GM18951 (cell line): ENCODE measurements at regions not wholly inside any gene's neighbourhood (a gene's known extent, or its start where the extent isn't known, plus 50 kb on each side); places are given as distances from the start of the nearest gene placed in this dataset.

Source experiments
- POLR2A ChIP-seq: IDR thresholded peaks from 4 replicates; pipeline ENCODE4 v1.6.1; 2011; ENCODE audit warnings: mild to moderate bottlenecking; ENCODE audit not compliant: insufficient read length, insufficient read depth; ENCODE audit errors: extremely low read depth
- in situ Hi-C: fragments of 300-500 bp; cut with MboI; formaldehyde crosslinking; loops from one replicate; pipeline ENCODE4 v1.12.0; 2022; ENCODE audit warnings: low sequenced_read_pairs, mixed read lengths, inconsistent platforms; ENCODE audit not compliant: unreplicated experiment

DNA sequence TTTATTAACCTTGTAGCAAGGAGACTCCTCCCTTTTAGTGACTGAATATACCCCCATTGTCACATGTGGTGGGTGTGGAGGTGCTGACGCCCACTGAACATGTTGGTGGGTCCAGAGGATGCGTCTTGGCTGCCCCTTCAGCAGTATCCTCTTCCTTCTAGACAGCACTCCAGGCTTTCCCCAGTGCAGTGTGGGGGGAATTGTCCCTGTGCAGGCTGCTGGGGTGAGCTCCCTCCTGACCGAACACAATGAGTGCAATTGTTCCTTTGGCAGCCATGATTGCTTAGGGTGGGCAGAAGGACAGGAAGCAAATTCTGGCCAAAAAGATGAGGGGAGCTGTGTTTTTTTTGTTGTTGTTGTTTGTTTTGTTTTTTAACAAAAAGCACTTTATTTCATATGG, 209.3 kb upstream of the PDE10A start:
- in situ Hi-C loops: no loop called here
- no peak for TF ChIP-seq POLR2A

DNA sequence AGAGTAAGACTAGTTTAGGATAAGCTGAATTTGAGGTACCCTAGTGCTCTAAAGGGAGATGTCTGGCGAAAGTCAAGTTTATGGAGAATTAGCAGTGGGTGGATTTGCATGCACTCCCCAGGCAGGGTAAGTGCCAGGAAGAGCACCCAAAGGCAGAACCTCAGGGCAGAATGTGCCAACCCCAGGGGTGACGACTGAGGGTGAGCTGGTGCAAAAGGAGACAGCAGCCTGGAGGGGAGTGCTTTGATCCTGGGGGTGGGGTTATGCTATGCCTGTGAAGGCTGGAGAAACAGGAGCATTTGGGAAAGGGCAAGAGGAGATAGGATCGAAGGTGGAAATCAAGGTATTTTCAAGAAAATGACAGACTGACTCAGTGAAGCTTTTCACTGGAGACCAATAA, 208.5 kb upstream of the PDE10A start:
- TF ChIP-seq POLR2A: no peak
- in situ Hi-C loops: no loop called here

DNA sequence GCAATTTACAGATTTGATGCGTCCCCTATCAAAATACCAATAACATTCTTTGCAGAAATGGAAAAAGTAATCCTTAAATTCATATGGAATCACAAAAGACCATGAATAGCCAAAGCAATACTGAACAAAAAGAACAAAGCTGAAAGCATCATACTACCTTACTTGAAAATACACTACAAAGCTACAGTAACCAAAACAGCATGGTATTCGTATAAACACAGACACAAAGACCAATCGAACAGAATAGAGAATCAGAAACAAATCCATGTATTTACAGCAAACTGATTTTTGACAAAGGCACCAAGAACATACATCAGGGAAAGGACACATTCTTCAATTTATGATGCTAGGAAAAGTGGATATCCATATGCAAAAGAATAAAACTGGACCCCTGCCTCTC, 206.5 kb upstream of the PDE10A start:
- in situ Hi-C loops: no loop called here
- TF ChIP-seq POLR2A: no peak

DNA sequence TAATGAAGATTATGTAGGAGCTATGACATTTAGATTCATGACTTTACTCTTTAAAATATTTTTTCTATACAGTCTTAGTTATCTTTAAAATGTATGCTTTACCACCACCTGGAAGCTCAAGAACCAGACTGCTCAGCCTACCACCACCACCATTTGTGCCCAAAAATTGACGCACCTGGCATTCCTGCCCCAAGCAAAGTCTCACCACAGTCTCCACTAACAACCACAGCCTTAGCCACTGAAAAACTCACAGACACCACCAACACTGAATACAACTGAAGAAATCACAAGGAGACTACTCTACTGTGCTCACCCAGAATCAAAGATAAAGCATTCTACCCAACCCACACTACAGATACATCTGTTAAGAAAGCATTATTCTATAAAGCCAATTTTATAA, 201.9 kb upstream of the PDE10A start:
- TF ChIP-seq POLR2A: no peak
- in situ Hi-C loops: no loop called here

DNA sequence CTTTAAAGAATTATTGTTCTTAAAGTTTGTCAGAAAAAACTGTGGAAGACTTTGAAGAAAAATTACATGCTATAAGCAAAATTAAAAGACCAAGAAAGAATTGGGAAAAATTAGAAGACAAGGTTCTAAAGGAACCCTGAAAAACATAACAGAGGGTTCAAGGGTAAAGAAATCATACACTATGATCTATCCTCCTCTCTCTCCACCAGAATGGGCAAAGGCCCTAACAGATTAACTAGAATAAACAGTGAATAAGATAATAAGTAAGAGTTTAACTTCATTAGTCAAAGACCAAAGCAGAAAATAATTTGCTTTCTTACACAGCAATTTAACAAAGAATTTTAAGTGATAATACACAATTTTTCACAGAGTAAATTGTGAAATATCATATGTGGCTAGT, 201.2 kb upstream of the PDE10A start:
- TF ChIP-seq POLR2A: no peak
- in situ Hi-C loops: no loop called here

DNA sequence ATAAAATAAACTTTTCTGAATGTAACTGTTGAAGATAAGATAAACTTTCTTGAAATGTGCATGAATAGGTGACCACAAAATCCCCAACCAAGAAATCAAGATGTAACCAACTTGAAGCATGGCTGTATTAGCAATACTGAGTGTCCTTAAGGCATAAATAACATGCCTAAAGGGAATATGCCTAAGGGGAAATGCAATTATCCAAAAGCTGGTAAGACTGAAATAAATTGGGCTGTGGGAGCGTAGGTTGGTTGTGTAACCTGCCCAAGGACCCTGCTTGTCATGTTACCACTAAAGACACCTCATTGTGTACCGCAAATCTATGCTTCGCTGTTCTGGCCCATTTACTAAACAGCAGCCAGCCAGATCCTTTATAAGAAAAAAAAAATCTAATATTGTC, 200.8 kb upstream of the PDE10A start:
- in situ Hi-C loops: no loop called here
- TF ChIP-seq POLR2A: no peak

DNA sequence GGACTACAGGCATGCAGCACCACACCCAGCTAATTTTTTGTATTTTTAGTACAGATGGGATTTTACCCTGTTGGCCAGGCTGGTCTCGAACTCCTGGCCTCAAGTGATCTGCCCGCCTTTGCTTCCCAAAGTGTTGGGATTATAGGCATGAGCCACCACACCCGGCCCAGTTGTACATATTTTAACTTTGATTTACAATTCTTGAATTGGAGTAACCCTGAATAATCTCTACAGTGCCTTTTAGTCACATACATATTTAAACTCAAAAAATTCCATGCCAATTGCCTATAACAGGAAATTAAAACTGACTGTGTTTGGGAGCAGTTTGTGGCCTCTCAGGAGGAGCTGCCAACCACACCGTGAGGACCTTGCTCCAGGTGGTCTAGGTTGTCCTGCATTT, 199.8 kb upstream of the PDE10A start:
- in situ Hi-C loops: no loop called here
- TF ChIP-seq POLR2A: no peak

DNA sequence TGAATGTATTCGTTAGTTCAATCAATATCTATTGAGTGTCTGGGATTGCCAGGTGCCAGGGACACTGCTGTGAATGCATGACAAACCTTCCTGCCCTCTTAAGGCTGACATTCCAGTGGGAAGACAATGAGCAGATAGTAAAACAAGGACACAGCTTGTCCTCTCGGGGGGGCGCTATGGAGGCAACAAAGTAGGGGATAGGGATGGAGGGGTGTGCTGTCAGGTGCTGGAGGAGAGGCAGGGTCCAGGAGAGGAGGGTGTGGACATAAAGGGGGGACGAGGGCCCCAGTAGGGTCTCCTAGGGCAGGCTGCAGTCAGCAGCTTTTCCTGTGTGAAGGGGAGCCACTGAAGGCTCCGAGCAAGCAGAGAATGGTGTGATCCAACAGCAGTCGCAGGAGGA, 198.2 kb upstream of the PDE10A start:
- no peak for TF ChIP-seq POLR2A
- in situ Hi-C loops: no loop called here

DNA sequence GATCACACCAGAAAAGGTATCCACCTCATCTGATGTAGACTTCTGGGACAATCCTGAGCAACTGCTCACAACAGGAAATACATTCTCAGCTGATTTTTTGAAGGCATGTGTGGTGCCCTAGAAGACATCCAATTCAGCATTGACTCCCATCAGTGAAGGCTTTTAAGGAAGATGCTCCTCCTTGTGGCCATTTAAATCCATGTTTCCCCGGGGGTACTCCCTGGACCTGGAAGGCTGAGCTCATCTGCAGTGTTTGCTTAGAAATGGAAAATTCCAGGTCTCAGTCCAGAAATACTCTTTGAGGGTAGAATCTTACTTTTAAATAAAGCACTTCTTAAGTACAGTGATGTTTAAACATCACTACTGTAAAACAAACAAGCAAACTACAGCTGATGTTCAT, 195.5 kb upstream of the PDE10A start:
- no peak for TF ChIP-seq POLR2A
- in situ Hi-C loops: loop anchor here (10.0 kb wide), 1 partner anchor 424 kb away; no protein-coding TSS in a partner anchor

DNA sequence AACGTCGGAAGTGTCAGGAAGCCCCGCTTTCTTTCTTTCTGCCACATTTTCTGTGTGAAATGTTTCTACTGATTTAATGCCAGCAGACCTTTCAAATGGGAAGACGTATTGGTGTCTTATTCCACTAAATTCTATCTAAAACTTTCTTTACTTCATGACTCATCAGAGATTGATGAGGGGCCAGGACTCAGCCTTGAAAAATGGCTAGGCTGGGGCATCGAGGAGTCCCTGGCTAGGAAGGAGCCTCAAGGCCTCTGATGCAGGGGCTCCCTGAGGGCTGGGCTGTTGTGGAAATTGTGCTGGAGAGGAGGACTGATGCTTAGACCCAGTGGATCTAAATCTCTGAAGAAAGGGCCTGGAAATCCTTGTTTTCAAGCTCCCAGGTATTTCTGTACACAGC, 192.8 kb upstream of the PDE10A start:
- in situ Hi-C loops: loop anchor here (10.0 kb wide), 1 partner anchor 421 kb away; no protein-coding TSS in a partner anchor
- TF ChIP-seq POLR2A: no peak

DNA sequence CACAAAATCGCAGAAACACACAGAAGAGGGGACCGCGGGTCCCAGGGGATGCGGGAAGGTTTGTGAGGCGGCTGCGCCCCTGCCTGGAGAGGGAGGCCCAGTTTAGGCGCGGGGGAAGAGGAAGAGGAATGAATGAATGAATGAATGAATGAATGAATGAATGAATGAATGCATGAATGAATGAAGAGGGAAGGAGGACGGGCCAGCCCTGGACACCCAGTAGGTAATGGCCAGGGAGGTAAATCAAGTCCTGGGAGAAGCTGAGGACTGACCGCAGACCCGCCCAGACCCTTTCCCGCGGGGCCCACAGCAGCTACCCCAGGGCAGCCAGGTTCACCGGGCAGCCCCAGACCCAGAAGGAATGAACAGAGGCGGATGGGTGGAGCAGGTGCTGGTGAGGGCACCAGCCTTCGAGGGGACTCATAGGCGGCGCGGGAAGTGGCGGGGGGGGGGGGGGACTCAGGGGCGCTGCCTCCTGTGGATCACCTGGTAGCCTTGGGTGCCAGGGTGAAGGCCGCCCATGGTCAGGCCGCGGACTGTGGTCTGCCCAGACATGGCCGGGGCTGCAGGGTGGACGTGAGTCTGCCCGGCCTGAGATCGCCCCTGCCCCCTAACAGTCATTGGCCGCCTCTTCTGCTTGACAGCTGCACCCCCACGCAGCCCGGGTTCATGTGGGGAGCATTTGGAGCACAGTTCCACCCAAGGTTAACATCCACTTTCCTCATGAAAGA, 192.0 kb upstream of the PDE10A start:
- in situ Hi-C loops: loop anchor here (10.0 kb wide), 1 partner anchor 420 kb away; no protein-coding TSS in a partner anchor
- TF ChIP-seq POLR2A: no peak

DNA sequence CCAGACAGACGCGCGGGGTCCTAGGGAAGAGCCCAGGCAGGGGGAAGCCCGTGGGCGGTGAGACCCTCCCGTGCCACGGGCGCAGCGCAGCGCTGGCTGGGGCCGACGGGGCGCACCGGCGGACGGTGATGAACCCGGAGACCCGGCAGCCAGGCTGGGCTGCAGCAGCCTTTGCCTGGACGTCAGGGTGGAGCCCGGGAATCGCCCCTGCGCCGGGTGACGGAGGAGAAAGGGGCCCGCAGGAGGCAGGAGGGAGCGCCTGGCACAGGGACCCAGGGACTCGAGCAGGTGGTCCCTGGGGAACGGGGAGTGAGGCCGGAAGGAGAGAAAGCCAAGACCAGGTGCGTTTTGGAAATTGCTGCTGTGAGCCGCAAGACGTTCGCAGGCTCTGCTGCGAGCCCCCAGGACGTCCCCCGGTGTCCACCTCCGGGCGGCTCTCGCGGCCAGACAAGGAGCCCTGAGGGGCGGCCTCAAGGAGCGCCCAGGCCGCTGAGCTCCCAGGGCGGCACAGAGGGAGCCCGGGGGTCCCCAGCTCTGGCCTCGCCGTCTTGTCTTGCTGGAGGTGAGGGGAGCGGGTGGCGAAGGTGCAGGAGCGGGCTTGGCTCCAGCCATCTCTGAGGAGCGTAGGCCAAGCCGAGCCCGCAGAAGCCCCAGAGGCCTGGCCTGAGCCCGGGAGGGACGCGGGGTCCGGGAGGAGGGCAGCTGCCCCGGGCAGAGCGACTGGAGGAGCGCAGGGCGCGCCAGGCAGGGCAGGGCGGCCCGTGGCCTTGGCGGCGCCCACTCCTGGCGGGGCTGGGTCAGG, 191.2 kb upstream of the PDE10A start:
- in situ Hi-C loops: loop anchor here (10.0 kb wide), 1 partner anchor 419 kb away; no protein-coding TSS in a partner anchor
- no peak for TF ChIP-seq POLR2A

DNA sequence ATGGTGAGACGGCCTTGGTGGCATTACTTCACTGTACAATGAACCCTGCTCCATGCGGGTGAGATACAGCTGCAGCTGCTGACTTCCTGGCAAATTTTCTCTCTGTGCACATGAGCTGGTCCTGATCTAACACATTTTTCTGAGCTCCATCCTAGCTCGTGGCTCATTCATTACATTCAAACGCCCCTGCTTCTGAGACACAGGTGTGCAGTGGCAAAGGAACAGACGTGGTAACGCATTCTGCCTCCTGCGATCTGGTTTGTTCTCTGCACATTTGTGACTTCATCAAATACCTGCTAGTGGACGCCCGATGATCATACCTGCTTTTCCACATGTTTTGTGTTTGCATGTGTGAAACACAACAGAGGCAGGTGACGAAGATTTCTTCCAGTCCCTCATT, 189.6 kb upstream of the PDE10A start:
- in situ Hi-C loops: loop anchor here (10.0 kb wide), 1 partner anchor 418 kb away; no protein-coding TSS in a partner anchor
- TF ChIP-seq POLR2A: no peak
